HG03378 (cell line): ENCODE measurements at regions not wholly inside any gene's neighbourhood (a gene's known extent, or its start where the extent isn't known, plus 50 kb on each side); places are given as distances from the start of the nearest gene placed in this dataset.

Experiments
- ATAC-seq: cut with Tn5 transposase; IDR thresholded peaks from one replicate; pipeline ENCODE4 v1.9.1; 2021; ENCODE audit warnings: mild to moderate bottlenecking, moderate library complexity; ENCODE audit not compliant: unreplicated experiment

DNA sequence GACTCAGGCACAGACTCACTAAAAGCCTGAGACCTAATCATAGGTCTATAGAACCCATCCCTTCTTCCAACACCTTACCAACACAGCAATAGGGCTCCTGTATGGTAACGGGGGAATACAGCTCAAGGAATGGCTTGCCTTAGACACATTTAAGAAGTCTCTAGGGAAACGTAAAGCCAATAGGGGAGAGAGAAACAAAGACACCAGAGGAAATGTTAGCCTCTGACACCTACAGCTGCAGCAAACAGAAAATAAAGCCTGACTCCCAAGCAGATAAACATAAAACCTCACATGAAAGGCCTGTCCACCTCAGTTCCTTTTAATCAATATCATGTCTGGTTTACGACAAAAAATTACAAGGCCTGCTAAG is 51.1 kb upstream of the NCOA1 start:
- ATAC-seq: no peak

DNA sequence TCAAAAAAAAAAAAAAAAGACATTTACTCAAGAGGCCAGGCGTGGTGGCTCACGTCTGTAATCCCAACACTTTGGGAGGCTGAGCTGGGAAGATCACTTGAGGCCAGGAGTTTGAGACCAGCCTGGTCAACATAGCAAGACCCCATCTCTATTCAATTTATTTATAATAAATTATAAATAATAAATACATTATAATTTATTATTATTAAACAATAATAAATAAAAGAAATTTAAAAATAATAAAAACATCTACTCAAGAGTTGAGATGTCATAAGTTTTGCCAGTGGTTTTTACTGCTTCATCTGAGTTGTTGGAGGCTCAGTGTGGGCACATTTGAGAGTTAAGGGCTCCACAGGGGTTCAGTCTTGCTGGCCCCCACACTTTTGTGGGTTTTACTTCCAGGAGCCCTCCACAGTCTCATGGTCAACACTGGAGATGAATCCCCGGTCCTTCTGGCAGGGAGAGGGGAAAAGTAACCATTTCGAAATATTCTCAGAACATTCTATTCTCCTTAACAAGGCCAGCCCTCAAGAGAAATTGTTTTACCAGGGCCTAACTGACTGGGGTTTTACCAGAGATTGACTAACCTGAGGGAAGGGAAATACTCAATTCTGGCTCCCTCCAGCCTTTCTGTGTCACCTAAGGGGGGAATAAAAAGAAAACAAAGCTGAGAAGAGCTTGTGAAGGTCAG is 51.6 kb upstream of the NCOA1 start:
- no peak for ATAC-seq

DNA sequence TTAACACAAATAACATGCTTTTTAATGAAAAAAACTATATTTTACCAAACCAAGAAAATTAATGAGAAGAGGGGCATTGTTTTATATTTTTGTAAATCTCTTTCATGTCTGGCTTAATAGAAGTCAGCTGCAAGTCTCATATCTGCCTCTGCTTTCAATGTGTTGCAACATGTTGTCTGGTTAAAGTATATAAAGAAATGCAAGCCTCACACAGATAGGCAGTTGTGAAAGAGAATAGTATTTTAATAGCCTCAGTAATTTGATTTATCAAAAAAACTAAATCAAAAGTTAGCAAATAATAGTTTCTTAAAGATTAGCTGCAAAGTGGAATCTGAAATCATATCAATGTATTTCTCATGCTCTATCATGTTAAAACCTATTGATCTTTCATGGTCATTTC is 52.9 kb upstream of the NCOA1 start:
- ATAC-seq: no peak

DNA sequence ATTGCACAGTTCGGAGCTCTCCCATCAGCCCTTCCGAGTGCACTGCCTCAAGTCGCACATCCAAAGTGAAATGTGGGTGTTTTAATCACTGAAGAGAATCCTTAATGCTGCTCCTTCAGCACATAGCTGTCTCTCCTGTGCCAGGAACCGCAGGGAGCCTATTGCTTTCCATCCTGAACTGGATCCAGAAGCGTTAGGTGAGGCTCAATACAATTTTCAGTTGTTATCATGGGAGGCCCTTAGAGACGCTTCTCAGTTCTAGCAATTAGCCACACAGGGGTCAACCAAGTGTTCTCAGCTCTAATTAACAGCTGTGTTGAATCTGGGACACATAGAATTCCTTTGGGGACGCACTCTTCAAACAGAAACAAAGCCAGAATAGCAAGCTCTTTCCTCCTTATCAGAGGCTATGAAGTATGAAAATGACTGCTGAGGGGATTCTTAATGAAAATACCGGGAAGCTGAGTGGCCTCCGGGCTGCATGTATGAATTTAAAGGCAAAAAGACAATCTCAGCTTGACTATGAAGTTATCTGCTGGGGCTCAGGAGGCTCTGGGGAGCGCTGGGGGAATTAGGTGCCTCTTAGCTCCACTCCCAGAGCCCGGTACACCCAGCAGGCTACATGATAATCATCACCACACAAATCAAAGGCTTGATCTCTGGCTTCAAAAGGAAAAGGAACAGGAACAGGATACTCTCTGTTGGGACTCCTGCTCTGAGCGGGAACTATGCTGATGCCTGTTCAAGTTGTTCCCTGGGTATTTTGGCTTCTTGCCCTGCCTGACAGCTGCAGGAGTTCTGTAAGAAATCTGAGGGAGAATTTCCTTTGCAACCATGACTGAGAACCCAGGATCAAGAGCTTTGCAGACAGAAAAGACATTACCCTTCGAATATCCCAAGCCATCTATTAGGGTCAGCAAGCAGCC is 55.4 kb upstream of the NCOA1 start:
- no peak for ATAC-seq

DNA sequence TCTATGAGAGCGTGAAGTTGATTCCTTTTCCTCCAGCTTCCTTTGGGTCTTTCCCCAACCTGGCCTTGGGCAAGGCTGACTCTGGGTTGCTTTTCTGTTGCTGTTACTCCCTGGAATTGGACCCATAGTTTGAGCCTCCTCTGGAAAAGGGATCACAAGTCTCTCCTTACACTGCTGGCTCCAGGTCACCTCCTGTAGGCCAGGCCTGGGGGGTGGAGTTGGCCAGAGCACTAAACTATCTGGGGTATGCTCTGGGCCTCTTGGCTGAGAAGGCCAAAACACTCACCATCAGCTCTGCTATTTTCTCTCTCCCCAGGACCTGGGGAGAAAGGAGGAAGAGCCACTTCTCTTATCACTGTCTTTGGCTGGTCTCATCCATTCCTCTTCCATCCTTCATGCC is 56.5 kb upstream of the NCOA1 start:
- ATAC-seq: no peak

DNA sequence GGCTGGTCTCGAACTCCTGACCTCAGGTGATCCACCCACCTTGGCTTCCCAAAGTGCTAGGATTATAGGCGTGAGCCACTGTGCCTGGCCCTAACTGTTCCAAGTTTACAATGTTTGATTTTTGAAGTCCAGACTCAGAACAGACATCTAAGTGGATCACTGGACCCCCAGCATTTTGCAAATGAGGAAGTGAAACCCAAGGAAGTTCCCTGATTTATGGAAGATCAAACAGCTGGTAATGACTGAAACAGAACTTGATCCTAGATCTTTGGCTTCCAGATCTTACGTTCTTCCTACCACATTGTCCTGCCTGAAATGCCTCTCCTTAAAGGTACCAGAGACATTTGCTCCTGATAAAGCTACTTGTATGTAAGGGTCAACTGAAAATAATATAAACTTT is 58.3 kb upstream of the NCOA1 start:
- no peak for ATAC-seq

DNA sequence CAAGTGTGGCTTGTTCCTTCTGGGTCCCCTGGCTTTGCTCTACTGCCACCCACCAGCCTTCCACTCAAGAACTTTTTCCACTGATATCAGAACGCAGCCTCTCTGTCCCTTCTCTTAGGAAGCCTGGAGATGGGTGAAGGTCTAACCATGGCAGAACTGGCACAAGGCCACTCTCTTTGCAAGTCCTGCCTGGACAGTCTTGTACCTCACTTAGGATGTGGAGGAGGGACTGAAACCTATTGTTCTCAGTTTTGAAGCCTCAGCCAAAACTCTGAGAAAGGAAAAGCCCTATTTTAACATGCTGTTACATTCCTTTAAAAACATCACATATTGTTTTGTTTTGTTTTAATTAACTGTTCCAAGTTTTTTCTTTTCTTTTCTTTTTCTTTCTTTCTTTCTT is 58.9 kb upstream of the NCOA1 start:
- ATAC-seq: no peak

DNA sequence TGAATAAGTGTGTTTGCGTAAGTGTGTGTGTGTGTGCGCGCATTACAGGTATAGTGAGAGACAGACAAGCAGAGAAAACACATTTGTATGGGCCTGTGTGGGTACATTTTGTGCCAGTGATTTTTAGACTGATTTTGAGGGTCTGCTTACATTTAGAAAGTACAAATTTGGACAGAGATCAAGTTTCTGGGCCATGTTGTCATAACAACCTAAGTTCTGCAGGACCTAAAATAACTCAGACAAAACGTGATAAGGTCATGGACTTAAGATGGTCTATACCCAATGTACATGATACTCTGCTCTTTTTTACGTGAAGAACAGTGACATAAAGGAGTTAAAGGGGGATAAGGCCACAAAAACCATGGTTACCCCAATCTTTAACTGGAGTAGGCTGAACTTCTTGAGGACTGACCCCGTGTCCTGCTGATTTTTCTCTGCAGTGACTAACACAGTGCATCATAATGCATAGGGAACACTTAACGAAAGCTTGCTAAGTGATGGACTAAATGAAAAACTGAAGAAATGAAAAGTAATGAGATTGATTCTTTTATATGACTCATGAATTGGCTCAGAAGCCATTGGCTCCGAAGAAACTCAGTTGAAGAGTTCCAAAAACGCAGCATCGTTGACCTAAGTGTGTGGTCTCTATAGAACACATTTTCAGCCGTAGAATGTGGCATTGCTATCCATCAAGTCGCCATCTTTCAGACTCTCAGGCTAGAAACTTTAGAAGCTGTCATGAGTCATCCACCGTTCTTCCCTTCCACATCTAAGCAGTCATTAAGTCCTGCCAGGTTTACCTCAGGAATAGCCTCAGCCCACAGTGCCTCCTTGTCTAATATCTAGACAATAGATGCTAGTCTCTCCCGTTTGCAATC is 61.6 kb upstream of the NCOA1 start:
- no peak for ATAC-seq

DNA sequence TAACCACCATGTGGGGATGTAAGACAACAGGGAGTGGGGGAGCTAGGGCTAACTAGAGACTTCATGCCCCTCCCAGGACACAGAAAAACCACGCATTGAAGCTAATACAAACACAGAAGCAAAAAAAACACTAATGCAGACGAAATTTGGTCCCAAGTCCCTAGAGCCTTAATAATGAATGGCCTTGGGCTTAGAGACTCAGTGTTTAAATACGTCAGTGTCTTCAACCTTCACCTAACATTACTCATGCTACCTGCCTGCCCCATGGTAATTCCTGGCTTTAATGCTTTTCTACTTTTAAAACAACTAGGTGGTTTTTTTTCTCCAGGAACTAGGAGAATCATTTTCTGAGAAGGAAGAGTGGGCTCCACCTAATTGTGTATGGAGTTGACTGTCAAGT is 64.1 kb upstream of the ITSN2 start:
- ATAC-seq: no peak

DNA sequence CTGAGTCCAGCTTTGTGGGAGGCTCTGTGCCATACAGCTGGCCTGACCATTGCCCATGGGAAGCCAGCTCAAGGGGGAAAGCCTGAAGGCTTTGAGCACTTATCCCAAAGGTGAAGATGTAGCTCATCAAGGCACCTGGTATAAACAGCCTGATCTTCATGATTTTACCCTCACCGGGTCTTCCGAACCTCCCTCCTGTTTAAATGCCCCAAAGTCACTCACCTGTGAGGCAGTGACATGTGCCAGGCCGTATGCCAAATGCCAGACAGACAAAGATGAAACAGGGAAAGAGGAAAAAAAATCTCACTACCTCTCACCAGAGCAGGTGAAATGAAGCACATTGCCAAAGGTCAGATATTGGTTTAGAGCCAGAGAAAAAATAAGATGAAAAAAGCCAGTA is 62.8 kb upstream of the ITSN2 start:
- no peak for ATAC-seq

DNA sequence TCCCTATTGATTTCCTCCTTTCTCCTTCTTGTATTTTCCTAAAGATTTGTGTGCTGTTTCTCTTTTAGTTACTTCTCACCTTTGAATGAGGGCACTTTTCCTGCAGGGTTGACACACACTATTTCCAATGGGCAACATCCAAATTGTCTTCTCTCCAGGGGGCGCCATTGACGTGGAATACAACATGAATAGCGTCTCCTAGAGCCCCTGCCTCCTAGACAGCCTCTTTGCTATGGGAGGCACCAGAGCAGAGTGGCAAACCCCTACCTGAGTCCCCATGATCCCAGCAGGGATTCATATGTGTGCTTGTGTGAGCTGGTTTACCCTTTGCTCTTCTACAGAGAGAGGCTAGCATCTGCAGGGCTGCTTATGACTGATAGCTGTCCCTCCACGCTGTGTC is 61.3 kb upstream of the ITSN2 start:
- ATAC-seq: no peak

DNA sequence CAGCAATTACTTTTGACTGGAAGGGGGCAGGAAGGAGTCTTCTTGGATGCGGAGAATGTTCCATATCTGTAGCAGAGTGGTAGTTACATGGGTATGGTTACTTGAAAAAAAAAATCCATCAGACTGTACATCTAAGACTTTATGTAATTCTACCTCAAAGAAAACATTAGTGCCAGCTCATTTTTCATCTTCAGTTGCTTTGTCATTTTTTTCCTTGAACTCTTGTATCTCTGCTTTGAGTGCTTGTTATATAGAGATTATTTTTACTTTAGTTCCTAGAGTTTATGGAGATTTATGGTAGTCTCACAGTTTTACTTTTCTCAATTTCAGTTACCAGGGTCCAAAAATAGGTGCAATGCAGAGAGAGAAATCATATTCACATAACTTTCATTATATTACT is 60.0 kb upstream of the ITSN2 start:
- ATAC-seq: no peak

DNA sequence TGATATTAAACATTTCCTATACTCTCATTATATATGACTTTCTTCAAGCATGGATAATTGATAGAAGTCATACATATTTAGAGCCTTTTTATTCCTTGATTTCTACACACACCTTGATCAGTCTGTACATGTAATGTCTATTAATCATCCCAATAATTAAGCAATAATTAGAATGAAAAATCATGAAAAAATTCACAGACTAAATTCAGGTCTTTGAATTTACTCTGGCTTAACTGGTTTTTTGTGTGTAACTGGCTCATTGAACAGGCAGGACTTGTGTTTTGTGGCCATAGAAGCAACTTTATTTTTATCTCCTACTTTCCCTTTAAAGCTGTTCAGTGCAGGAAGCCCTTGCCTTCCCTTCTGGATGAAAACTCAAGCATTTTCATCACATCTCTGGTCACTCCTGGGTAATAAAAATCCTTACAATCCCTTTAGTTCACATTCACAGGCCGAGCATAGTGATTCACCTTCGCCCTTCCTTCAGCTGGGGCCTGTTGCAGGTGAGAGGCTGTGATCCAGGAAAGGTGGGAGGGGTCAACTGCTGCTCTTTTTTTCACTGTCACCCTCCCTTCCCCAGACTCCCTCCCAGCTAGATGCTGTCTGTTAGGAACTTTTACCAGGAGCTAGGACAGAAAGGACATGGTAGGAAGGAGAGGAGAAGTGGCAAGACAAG is 58.0 kb upstream of the ITSN2 start:
- ATAC-seq: no peak

DNA sequence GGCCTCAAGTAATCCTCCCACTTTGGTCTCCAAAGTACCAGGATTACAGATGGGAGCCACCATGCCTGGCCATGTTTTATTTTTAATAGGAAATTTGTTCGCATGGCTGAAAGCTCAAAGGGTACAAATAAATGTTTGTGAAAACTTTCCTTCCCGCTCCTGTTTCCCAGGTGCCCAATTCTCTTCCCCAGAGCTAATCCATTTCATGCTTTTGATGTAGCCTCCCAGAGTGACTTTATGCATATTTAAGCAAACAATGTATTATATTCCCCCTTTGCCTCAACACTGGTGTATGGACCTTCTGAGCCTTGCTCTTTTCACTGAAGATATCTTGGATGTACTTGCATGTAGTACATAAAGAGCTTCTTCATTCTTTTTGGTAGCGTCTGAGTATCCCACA is 52.5 kb upstream of the ITSN2 start:
- no peak for ATAC-seq

DNA sequence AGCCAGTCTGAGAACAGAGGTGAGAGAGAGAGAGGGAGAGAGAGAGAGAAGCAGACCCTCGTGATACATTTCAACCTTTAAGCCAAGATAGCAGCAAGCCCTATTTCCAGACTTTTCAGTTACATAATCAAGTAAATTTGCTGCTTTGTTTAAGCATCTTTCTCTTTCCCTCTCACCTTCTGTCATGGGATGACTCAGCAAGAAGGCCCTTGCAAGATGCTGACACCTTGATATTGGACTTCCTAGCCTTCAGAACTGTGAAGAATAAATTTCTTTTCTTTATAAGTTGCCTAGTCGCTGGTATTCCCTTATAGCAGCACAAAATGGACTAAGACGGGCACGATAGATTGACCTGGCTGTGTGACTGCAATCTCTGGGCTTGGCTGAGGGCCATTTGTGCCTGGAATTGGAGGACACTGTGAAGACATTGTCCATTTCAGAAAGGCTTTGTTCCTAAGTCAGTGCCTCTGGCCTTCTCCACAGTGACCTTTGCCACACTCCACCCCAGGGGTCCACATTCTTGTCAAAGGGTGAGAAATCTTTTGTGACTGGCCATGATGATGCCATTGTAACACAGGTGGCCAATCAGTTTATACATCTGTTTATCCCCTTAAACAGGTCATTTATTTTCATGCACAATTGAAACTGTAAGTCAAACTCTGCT is 51.3 kb upstream of the ITSN2 start:
- ATAC-seq: no peak

DNA sequence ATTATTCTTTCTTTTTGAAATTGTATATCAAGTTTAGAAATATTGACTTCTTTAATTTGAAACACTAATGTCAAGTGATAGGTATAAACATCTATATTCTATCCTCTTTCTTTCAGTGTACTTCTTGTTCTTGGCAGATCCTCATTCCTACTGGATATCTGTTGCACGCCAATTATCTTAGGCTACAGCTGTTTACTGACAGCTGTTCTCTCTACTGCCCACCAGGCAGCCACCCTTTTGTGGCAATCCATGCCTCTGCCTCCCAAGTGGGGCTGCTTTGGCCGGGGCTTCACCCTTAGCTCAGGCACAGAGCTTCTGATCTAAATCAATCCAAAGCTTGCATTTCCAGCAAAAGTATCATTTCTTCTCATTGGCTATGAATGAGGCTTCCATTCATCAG is 50.6 kb upstream of the ITSN2 start:
- no peak for ATAC-seq

DNA sequence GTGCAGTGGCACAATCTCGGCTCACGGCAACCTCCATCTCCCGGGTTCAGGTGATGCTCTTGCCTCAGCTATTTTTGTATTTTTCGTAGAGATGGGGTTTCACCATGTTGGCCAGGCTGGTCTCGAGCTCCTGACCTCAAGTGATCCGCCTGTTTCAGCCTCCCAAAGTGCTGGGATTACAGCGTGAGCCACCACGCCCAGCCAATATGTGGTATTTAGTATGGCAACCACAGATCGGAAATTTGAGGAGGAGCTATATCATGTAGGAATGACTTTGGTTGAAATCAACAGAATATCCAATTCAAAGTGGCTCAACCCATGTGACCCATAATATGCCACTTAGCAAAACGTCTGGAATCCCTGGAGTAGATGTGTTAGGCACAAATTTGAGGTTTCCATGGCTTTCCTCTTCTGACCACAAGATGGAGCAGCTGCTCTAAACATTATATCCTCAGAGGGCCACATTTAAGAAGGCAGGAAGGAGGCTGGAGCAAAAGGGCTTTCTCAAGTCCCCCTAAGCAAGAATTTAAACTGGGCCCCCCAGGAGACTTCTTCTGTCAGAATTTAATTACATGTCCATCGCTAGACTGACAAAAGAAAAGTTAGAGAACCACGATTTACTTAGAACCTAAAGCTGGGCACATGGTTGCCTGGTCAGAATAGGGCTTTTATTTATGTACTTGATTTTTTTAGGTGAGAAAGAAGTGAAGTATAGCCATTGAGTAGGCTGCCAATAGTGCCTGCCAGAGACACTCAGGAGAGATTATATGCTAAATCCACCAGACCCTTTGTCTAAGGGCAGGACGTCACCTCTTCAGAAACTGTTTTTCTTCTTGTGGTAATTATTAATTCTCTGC is 49.6 kb upstream of the ITSN2 start:
- peak; percentile 49 for ATAC-seq
